Activated T-cell treated with anti-CD3 and anti-CD28 coated beads, Interleukin-2, amount 50 U/mL, for 1 hour (primary cell): ENCODE measurements at regions not wholly inside any gene's neighbourhood (a gene's known extent, or its start where the extent isn't known, plus 50 kb on each side); places are given as distances from the start of the nearest gene placed in this dataset.

Experiments
- DNase-seq: peaks from one replicate; pipeline ENCODE4 v3.0.0-alpha.2; 2020

- no peak for DNase-seq
These were observed 95.7 kb upstream of the UBL3 start for GRCh38 chr13:29946093-29946492.

GRCh38 chr13:29943686-29944085 lies 93.3 kb upstream of the UBL3 start:
- DNase-seq = no peak

DNA sequence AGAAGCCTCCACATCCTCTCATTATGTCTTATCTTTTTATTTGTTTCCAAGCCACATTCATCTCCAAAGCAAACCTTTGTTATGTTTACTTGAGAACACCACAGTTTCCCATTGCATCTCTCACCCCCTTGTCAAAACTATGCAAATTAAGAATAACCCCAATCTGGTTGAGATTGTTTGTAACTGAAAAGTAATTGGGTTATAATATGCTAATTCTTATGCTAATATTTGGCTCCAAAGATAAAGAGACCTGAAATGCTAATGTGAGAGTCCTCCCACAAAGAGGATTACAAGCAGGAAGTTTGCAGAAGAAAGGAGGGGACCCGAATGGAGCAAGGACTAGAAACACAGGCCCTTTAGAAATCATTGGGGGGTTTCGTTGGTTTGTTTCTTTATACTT lies 92.9 kb upstream of the UBL3 start:
- no peak for DNase-seq

GRCh38 chr13:29940715-29941114 lies 90.3 kb upstream of the UBL3 start:
- DNase-seq = no peak

GRCh38 chr13:29939158-29939557 lies 88.7 kb upstream of the UBL3 start:
- no peak for DNase-seq

DNA sequence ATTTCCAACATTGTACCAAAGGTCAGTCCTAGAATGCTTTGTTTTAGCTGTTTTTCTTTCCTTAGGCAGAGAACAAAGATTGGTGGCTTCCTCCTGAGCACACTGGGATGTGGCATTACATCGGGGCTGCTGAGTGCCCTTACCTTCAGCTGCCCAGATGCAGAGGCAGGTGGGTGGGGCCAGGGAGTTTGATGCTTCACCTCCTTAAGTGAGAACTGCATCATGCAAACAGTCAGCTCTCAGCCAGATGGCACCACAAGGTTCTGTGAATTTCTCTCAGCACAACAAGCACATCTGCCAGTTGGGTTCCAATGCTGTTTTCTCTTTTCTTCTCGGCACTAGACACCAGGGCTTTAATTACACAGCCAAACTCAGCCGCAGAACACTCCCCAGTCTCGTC lies 87.4 kb upstream of the UBL3 start:
- peak; percentile 39 for DNase-seq

GRCh38 chr13:29937379-29937778 lies 87.0 kb upstream of the UBL3 start:
- no peak for DNase-seq

DNA sequence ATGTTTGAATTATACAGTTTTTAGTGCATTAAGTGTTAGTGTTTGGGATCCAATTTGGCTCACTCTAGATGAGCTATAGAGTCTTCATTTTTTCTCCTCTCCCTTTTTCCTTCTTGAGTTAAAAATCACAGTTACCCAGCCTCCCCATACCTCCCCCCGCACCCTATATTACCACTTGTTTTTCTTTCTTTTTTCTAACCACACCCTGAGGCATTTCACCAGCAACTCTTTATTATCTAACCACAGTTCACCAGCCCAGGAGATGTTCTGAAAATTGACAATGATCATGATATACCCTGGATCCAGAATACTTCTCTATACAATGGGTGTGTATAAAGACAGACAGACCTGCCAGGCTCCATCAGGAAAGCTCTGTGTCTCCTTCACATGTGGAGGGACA lies 86.5 kb upstream of the UBL3 start:
- DNase-seq = no peak

DNA sequence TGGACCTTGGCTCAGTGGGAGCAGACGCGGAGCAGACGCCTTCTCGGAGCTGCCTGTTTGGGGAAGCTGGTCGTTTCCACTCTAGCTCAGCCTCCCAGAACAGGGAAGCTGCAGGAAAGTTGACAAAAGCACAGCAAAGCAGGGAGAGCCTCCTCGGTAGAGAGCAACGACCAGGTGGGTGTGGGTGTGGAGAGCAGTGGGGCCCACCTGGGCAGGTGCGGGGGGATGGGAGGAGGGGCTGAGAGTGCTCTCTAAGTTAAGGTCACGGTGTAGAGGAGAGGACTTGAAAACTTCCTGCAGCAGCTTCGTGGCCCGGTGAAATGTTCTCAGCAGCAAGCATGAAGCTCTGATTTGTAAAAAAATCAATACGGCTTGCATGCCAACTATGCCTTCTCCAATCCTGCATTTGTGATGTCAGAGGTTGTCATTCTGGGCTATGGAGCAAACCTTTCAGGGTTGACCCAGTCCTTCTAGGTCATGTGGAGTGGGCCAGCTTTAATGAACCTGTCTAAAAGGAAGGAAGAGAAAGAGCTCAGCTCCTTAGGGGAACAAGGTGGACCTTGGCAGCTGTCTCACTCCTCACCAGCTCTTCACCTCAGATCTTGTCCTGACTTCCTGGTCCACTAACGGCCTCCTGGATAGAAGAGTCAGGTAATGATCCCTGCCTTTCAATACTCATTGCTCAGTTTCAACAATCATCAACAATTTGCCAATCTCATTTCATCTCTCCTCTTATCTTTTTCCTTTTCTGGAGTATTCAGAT lies 85.8 kb upstream of the UBL3 start:
- no peak for DNase-seq

- DNase-seq = peak; percentile 58
These were observed 85.0 kb upstream of the UBL3 start for GRCh38 chr13:29935309-29935981.

- DNase-seq = peak; percentile 23
These were observed 84.3 kb upstream of the UBL3 start for GRCh38 chr13:29934531-29935308.

DNA sequence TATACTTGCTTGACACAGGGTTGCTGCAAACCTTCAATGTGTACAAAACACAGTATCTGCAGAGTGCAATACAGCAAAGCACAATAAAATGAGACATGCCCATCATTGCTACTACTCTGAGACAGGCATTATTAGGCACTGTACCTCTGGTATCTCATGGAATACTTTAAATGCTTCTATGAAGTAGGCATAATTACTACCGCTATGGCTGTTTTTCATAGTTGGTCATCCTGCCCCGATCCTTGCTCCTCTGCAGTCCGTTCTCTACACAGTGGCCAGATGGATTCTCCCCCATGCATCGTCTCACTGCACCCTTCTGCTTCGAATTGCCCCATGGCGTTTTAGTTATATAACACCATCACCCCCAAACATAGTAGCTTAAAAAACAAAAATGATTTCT lies 83.0 kb upstream of the UBL3 start:
- no peak for DNase-seq

- no peak for DNase-seq
These were observed 81.3 kb upstream of the UBL3 start for GRCh38 chr13:29931696-29932095.

DNA sequence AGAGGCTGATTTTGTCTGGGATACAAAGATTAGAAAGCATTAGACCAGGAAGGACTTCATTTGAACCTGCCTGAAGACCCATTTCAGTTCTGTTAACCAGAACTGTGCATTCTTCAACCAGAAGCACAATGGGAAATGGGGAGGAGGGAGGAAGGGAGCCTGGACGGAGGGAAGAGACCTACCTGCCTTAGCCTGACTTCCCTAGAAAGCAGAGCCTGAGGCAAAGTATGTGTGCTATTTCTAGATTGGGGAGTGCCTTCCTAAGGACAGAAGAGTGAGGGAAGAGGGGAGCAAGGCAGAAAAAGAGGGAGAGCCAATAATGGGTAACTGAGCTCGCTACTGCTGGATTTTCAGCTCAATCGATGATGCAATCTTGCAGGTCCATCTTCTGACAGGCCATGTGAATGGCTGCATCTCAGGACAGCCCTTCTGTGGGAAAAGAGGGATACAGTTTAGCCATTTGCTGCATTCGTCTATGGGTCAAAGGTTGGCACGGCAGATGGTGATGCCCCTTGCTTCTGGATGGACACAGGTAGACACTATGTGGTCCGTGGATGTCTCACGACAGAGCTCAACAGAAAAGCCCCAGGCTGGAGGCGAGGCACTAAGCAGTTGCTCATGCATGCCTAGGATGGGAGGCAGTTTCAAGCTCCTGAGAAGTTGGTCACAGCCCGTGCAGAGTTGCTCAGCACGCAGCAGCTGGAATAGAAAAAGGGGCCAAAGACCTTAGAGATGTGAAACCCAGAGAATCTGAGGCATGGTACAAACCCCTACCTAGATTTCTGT lies 78.8 kb upstream of the UBL3 start:
- DNase-seq = no peak

GRCh38 chr13:29926098-29926476 lies 75.7 kb upstream of the UBL3 start:
- DNase-seq = no peak

- DNase-seq = no peak
These were observed 75.2 kb upstream of the UBL3 start for GRCh38 chr13:29925457-29926097.

DNA sequence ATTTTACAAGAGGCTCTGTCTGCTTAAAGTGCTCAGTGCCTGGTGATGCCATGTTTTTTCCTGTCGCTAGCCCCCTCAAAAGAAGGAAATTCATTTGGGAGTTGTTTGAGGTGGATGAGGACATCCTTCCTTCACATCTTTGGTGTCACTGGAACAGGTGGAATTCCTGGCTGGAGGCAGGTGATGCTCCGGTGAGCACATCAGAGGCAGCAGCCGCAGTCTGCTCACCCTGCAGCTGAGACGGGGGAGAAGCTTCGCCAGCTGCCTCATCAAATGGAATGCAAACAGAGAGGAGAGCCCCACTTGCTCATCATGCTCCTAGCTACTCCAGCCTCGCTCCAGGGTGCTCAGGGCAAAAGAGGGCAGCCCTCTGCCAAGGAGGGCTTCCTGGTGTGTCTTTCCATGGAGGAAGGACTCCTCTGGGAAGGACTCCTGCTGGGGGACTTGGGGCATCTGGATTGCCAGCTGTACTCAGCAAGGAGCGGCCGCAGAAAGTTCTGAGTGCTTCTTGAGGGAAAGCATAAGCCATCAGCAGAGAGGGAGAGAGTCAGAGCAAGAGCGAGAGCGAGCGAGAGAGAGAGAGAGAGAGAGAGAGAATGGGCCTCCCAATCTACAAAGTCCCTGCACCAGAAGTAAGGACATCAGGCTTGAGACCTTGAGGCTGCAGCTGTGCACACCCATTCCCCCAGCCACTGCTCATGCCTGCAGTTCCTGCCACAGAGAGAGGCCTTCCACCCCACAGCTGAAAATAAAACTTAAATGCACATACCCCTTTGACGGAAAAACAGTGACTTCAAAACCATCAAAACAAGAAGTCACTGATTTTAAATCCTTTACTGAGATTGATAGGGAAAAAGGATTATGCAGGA lies 74.3 kb upstream of the UBL3 start:
- DNase-seq = no peak

- DNase-seq = peak; percentile 62
These were observed 73.4 kb upstream of the UBL3 start for GRCh38 chr13:29923554-29924481.

DNA sequence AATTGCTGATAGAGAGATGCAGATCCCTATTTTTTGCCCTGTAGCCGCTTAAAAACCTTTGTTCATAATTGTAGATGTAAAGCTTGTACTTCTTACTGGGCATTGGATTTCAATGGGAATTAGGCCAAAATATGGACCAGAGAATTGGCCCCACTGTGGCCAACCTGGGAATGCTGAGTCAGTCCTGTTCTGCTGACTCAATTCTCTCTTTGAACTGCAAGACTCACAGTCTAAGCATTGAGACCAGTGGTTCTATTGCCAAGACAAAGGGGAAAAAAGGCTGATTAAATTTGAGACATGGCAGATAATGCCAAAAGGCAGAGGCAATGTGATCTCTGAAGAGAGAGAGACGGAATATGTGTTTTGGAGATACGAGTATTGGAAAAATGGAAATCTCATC lies 72.5 kb upstream of the UBL3 start:
- DNase-seq = no peak

DNA sequence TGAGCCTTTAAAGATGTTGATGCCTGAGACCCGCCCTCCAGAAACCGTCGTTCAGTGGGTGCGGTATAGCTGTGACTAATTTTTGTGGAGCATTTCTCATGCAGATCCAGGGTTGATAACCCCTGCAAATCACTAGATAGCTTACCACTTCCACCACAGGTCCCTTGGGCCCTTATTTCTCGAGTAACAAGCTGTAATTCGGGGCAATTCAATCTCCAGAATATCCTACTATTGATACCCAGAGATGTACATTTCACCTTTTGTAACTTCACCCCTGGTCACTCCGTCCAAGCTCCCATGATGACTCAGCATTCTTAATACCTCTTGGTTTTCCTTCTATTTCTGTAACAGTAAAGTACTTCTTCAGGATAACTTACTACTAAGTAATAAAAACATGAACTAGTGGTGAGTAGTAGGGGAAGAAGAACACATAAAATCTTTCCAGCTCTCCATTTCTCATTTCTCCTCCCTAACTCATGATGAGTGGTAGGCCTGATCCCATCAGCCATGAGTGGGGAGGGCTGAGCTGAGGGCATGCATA lies 71.9 kb upstream of the UBL3 start:
- no peak for DNase-seq
